Breast epithelium (tissue), 4 donors: ENCODE measurements at regions not wholly inside any gene's neighbourhood (a gene's known extent, or its start where the extent isn't known, plus 50 kb on each side); places are given as distances from the start of the nearest gene placed in this dataset.

ENCODE experiments used
- DNase-seq, 2 donors: peaks; one replicate each; pipeline ENCODE4 v3.0.0-alpha.2; 2019; ENCODE audit warnings: low spot score in 2 of 2
- H3K27ac ChIP-seq, 2 donors: fragments of 200-600 bp; sonication (generic) in 1 of 2; one replicate each; pipeline ENCODE4 v1.5.1; 2016 to 2019; ENCODE audit warnings: mild to moderate bottlenecking in 1 of 2
- H3K27me3 ChIP-seq, 2 donors: fragments of 200-600 bp; sonication (generic) in 1 of 2; one replicate each; pipeline versions ENCODE4 v1.5.1 to v1.6.0; 2017 to 2019; ENCODE audit warnings: control low read depth in 1 of 2, mild to moderate bottlenecking in 1 of 2
- H3K36me3 ChIP-seq: fragments of 200-600 bp; one replicate; pipeline ENCODE4 v1.5.1; 2019
- H3K4me1 ChIP-seq, 2 donors: fragments of 200-600 bp; sonication (generic); one replicate each; pipeline ENCODE4 v1.5.1; 2016 to 2019; ENCODE audit warnings: control low read depth in 1 of 2
- H3K4me3 ChIP-seq, 3 donors: fragments of 200-600 bp; sonication (generic); 1 replicate in 2 of 3; 2 replicates in 1 of 3; pipeline ENCODE4 v1.5.1; 2016 to 2019; ENCODE audit warnings: mild to moderate bottlenecking in 3 of 3, moderate library complexity in 2 of 3
- H3K9me3 ChIP-seq, 2 donors: fragments of 200-600 bp; sonication (generic) in 1 of 2; one replicate each; pipeline ENCODE4 v1.5.1; 2016 to 2019; ENCODE audit warnings: control low read depth in 1 of 2
- CTCF ChIP-seq, 3 donors: fragments of 450-650 bp; IDR thresholded peaks; one replicate each; pipeline ENCODE4 v1.5.1; 2016 to 2017; ENCODE audit warnings: antibody characterized with exemption in 3 of 3, mild to moderate bottlenecking in 3 of 3, moderate library complexity in 3 of 3
- POLR2A ChIP-seq: fragments of 450-650 bp; IDR thresholded peaks from one replicate; pipeline ENCODE4 v1.6.1; 2016; ENCODE audit warnings: antibody characterized with exemption, mild to moderate bottlenecking, moderate library complexity
- POLR2AphosphoS5 ChIP-seq, 3 donors: sonication (generic); formaldehyde crosslinking; IDR thresholded peaks; one replicate each; pipeline ENCODE4 v1.6.1; 2017; ENCODE audit warnings: antibody characterized with exemption in 3 of 3
- intact Hi-C: fragments of 100-400 bp; cut with DNase I; formaldehyde crosslinking; loops from one replicate; pipeline ENCODE4 v1.15.1; 2023; ENCODE audit warnings: low total_unique reads

GRCh38 chr11:109914038-109914437 is 179.2 kb upstream of the ZC3H12C start:
- no peaks in the 10 kb centered on the region for H3K27me3 ChIP-seq
- no peaks in the 10 kb centered on the region for H3K36me3 ChIP-seq
- TF ChIP-seq POLR2AphosphoS5 (IDR thresholded peaks at IDR 0.05) (no peak), POLR2A (no peak), CTCF (IDR thresholded peaks at IDR 0.05) (no peak)
- no peak overlapping the region for H3K27ac ChIP-seq
- DNase-seq = no peak
- intact Hi-C loops = no loop called here
- H3K4me3 ChIP-seq = no peak overlapping the region
- H3K9me3 ChIP-seq = no peaks in the 10 kb centered on the region
- H3K4me1 ChIP-seq = no peaks in the 10 kb centered on the region

- Histone ChIP-seq H3K27me3 (no peaks in the 10 kb centered on the region), H3K36me3 (no peaks in the 10 kb centered on the region), H3K4me1 (no peaks in the 10 kb centered on the region), H3K9me3 (no peaks in the 10 kb centered on the region), H3K27ac (no peak overlapping the region), H3K4me3 (no peak overlapping the region)
- TF ChIP-seq CTCF (IDR thresholded peaks at IDR 0.05) = no peak
- no peak for TF ChIP-seq POLR2A
- TF ChIP-seq POLR2AphosphoS5 (IDR thresholded peaks at IDR 0.05) = no peak
- no peak for DNase-seq
- intact Hi-C loops = no loop called here
Measured at GRCh38 chr11:109914809-109915653, 178.2 kb upstream of the ZC3H12C start.

- Histone ChIP-seq H3K9me3 (peaks cover 4 to 18% of the 10 kb centered on the region in 2 donors), H3K27ac (no peak overlapping the region), H3K36me3 (no peaks in the 10 kb centered on the region), H3K4me3 (no peak overlapping the region), H3K4me1 (no peaks in the 10 kb centered on the region), H3K27me3 (no peaks in the 10 kb centered on the region)
- TF ChIP-seq POLR2A (no peak), CTCF (IDR thresholded peaks at IDR 0.05) (no peak), POLR2AphosphoS5 (IDR thresholded peaks at IDR 0.05) (no peak)
- intact Hi-C loops = no loop called here
- DNase-seq = no peak
Measured at GRCh38 chr11:109926941-109927340, 166.3 kb upstream of the ZC3H12C start.

GRCh38 chr11:109929308-109929707 is 163.9 kb upstream of the ZC3H12C start:
- Histone ChIP-seq H3K27ac (no peak overlapping the region), H3K27me3 (no peaks in the 10 kb centered on the region), H3K4me1 (no peaks in the 10 kb centered on the region), H3K9me3 (peaks cover under 1 to 16% of the 10 kb centered on the region in 2 donors), H3K36me3 (no peaks in the 10 kb centered on the region), H3K4me3 (no peak overlapping the region)
- no peak for TF ChIP-seq POLR2AphosphoS5 (IDR thresholded peaks at IDR 0.05)
- no peak for TF ChIP-seq CTCF (IDR thresholded peaks at IDR 0.05)
- no peak for TF ChIP-seq POLR2A
- intact Hi-C loops = no loop called here
- no peak for DNase-seq

GRCh38 chr11:109933126-109933525 is 160.1 kb upstream of the ZC3H12C start:
- no peaks in the 10 kb centered on the region for H3K9me3 ChIP-seq
- no peak for DNase-seq
- no peaks in the 10 kb centered on the region for H3K4me1 ChIP-seq
- H3K4me3 ChIP-seq = no peak overlapping the region
- no peaks in the 10 kb centered on the region for H3K36me3 ChIP-seq
- TF ChIP-seq POLR2A = no peak
- TF ChIP-seq POLR2AphosphoS5 (IDR thresholded peaks at IDR 0.05) = no peak
- TF ChIP-seq CTCF (IDR thresholded peaks at IDR 0.05) = no peak
- no peaks in the 10 kb centered on the region for H3K27me3 ChIP-seq
- H3K27ac ChIP-seq = no peak overlapping the region
- intact Hi-C loops = no loop called here
